ENCODE measurements at regions not wholly inside any gene's neighbourhood (a gene's known extent, or its start where the extent isn't known, plus 50 kb on each side); places are given as distances from the start of the nearest gene placed in this dataset.

DNA sequence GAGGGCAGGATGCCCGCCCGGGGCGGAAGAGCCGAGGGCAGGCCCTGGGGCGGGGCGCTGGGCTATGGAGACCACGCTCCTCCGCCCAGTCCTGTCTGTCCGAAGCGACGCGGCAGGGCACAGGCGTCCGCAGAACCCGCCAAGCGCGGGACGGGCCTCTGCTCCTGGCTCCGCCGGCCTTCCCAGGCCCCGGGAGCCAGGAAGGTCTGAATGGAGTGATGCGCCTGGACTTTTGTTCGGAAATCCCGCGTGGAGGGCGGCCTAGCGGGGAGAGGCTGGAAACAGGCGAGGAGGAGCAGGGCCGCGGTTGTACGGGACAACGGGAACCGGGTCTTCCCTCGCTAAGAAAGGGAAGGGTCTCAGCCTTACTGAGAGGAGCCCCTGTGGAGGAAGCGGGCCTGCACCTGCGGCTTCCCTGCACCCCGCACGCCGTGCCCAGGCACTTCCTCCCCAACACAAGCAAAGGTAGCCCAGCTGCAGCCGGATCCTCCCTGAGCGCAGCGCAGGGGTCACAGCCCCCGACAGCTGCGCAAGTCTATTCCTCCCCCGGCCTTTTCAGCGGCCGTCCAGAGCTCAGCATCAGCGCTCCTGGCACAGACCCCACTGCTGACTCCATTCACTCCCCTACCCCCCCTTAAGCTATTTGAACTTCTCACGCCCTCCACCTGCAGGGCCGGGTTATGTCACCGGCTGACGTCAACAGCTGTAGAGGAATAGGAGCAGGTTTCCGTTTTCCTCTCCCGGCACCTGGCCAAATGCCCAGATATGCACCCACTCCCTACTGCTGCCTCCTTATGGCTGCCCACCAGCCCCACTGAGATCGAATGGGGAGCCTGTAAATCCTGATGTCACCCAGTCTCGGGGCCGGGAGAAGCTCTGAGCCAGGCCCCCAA, 143.2 kb upstream of the RET start:
- H2AFZ ChIP-seq (replicated peaks): peak overlapping the region; percentile 91
- H3K4me3 ChIP-seq: peak overlapping the region; percentile 51
- H3K4me3 Mint-ChIP-seq: peak overlapping the region; percentile 81
- H3K9me3 Mint-ChIP-seq: peaks cover 2% of the 10 kb centered on the region
- DNase-seq (ENCODE audit: low spot score): peak; percentile 73
- H4K20me1 ChIP-seq (ENCODE audit: low read depth): no peaks in the 10 kb centered on the region
- TF ChIP-seq EZH2 (IDR thresholded peaks at IDR 0.05) (peak; percentile 77), EZH2phosphoT487 (IDR thresholded peaks at IDR 0.05) (peak; percentile 41)
- TF ChIP-seq, protein P1, sequence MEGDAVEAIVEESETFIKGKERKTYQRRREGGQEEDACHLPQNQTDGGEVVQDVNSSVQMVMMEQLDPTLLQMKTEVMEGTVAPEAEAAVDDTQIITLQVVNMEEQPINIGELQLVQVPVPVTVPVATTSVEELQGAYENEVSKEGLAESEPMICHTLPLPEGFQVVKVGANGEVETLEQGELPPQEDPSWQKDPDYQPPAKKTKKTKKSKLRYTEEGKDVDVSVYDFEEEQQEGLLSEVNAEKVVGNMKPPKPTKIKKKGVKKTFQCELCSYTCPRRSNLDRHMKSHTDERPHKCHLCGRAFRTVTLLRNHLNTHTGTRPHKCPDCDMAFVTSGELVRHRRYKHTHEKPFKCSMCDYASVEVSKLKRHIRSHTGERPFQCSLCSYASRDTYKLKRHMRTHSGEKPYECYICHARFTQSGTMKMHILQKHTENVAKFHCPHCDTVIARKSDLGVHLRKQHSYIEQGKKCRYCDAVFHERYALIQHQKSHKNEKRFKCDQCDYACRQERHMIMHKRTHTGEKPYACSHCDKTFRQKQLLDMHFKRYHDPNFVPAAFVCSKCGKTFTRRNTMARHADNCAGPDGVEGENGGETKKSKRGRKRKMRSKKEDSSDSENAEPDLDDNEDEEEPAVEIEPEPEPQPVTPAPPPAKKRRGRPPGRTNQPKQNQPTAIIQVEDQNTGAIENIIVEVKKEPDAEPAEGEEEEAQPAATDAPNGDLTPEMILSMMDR (IDR thresholded peaks at IDR 0.05): no peak
- H3K27me3 ChIP-seq: peaks cover 47% of the 10 kb centered on the region
- no peak overlapping the region for H3K9ac ChIP-seq
- no peaks in the 10 kb centered on the region for H3K36me3 Mint-ChIP-seq
- no peaks in the 10 kb centered on the region for H3K9me3 ChIP-seq (ENCODE audit: low read depth)
- no peak overlapping the region for H3K27ac ChIP-seq
- peaks cover 5% of the 10 kb centered on the region for H3K4me1 ChIP-seq
- H3K27ac Mint-ChIP-seq: no peak overlapping the region
- no peaks in the 10 kb centered on the region for H3K79me2 ChIP-seq (ENCODE audit: low read depth)
- peak overlapping the region; percentile 95 for H3K4me2 ChIP-seq
- H3K36me3 ChIP-seq: no peaks in the 10 kb centered on the region
- no peaks in the 10 kb centered on the region for H3F3A ChIP-seq (ENCODE audit: low read depth)
- peaks cover 12% of the 10 kb centered on the region for H3K4me1 Mint-ChIP-seq
- H3K27me3 Mint-ChIP-seq (ENCODE audit: insufficient read depth, low read depth): peaks cover 31% of the 10 kb centered on the region

DNA sequence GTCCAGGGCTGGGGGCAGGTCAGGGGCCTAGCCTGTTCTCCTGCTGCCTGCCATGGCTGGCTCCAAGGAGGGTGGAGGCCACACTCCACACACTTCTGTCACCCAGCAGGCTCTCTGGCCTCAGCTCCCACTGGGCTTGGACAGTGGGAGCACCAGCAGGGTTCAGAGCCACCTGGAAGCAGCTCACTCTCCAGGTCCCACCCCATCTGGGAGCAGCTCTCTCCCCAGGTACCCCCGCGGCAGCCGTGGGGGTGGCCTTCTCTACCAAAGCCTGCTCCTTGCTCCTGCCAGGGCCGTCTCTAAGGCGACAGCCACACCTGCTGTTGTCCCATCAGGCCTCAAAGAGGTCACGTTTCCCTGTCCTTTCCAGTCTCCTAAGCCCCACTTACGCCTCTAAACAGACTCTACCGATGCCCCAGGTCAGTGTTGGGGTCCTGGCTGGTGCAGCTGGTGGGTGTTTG, 142.5 kb upstream of the RET start:
- DNase-seq (ENCODE audit: low spot score): no peak
- H2AFZ ChIP-seq (replicated peaks): no peak overlapping the region

DNA sequence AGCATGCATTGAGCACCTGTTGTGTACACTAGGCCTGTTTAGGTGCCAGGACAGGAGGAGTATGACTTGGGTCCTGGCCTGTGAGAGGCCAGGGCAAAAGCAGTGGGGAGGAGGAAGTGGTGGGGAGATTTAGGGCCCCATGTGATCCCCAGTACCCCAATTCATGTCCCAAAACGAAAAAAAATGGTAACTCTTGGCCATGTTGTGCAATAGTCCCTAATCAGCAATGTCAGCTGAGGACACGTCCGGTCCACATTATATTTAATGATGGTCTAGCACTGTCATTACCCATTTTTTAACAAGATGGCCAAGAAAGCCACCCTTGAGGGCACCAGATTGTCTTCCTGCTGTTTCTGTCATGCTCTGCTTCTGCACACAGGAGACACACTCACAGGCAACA, 142.0 kb upstream of the RET start:
- H3K4me3 ChIP-seq: no peak overlapping the region
- H3K36me3 Mint-ChIP-seq: no peaks in the 10 kb centered on the region
- no peak overlapping the region for H3K27ac Mint-ChIP-seq
- peaks cover 12% of the 10 kb centered on the region for H3K4me1 Mint-ChIP-seq
- no peak overlapping the region for H2AFZ ChIP-seq (replicated peaks)
- DNase-seq (ENCODE audit: low spot score): no peak
- no peak overlapping the region for H3K27ac ChIP-seq
- H3K9me3 ChIP-seq (ENCODE audit: low read depth): no peaks in the 10 kb centered on the region
- H3K4me1 ChIP-seq: peaks cover 5% of the 10 kb centered on the region
- H3K9me3 Mint-ChIP-seq: peaks cover 2% of the 10 kb centered on the region
- H3K4me2 ChIP-seq: no peak overlapping the region
- H3K27me3 ChIP-seq: peaks cover 47% of the 10 kb centered on the region
- no peaks in the 10 kb centered on the region for H4K20me1 ChIP-seq (ENCODE audit: low read depth)
- H3K9ac ChIP-seq: no peak overlapping the region
- H3K27me3 Mint-ChIP-seq (ENCODE audit: insufficient read depth, low read depth): peaks cover 38% of the 10 kb centered on the region
- H3K4me3 Mint-ChIP-seq: no peak overlapping the region
- H3K36me3 ChIP-seq: no peaks in the 10 kb centered on the region
- H3K79me2 ChIP-seq (ENCODE audit: low read depth): no peaks in the 10 kb centered on the region
- no peaks in the 10 kb centered on the region for H3F3A ChIP-seq (ENCODE audit: low read depth)
- no peak for TF ChIP-seq EZH2 (IDR thresholded peaks at IDR 0.05)
- TF ChIP-seq, protein P1 (IDR thresholded peaks at IDR 0.05): no peak

More for the DNA sequence above, 142.5 kb upstream of the RET start:
- Mint-ChIP-seq H3K36me3 (no peaks in the 10 kb centered on the region), H3K4me1 (peaks cover 12% of the 10 kb centered on the region), H3K27ac (no peak overlapping the region), H3K4me3 (no peak overlapping the region), H3K9me3 (peaks cover 2% of the 10 kb centered on the region), H3K27me3 (ENCODE audit: insufficient read depth, low read depth) (peaks cover 37% of the 10 kb centered on the region)
- peak overlapping the region; percentile 95 for H3K4me2 ChIP-seq
- no peak overlapping the region for H3K9ac ChIP-seq
- no peaks in the 10 kb centered on the region for H3F3A ChIP-seq (ENCODE audit: low read depth)
- H3K4me1 ChIP-seq: peaks cover 5% of the 10 kb centered on the region
- no peaks in the 10 kb centered on the region for H4K20me1 ChIP-seq (ENCODE audit: low read depth)
- no peak overlapping the region for H3K4me3 ChIP-seq
- no peaks in the 10 kb centered on the region for H3K9me3 ChIP-seq (ENCODE audit: low read depth)
- H3K79me2 ChIP-seq (ENCODE audit: low read depth): no peaks in the 10 kb centered on the region
- TF ChIP-seq EZH2 (IDR thresholded peaks at IDR 0.05) (no peak), EZH2phosphoT487 (IDR thresholded peaks at IDR 0.05) (no peak)
- TF ChIP-seq, protein P1 (IDR thresholded peaks at IDR 0.05): no peak
- H3K27ac ChIP-seq: no peak overlapping the region
- H3K36me3 ChIP-seq: no peaks in the 10 kb centered on the region
- H3K27me3 ChIP-seq: peaks cover 47% of the 10 kb centered on the region
